ENCODE measurements at regions not wholly inside any gene's neighbourhood (a gene's known extent, or its start where the extent isn't known, plus 50 kb on each side); places are given as distances from the start of the nearest gene placed in this dataset.

- Histone ChIP-seq H2AK9ac (replicated peaks; ENCODE audit: low read depth, low read length, poor library complexity) (no peak overlapping the region), H3K4me1 (ENCODE audit: control insufficient read depth, insufficient read depth, low read length) (no peaks in the 10 kb centered on the region), H4K91ac (ENCODE audit: insufficient read depth, low read depth, low read length) (no peak overlapping the region), H4K20me1 (ENCODE audit: insufficient read depth, low read length) (no peaks in the 10 kb centered on the region), H3K9ac (ENCODE audit: low read depth, low read length) (no peak overlapping the region), H3K27ac (ENCODE audit: insufficient read depth, low read length) (no peak overlapping the region), H2AK5ac (ENCODE audit: low read depth, low read length) (no peak overlapping the region), H3K9me1 (ENCODE audit: insufficient read depth, low read length) (no peaks in the 10 kb centered on the region), H3K4ac (ENCODE audit: low read depth, low read length) (no peak overlapping the region), H3K56ac (ENCODE audit: extremely low read depth, insufficient read depth, low read length) (no peak overlapping the region), H3K79me1 (ENCODE audit: low read depth in 1 of 2, low read length in 2 of 2) (no peaks in the 10 kb centered on the region), H3K4me3 (ENCODE audit: insufficient read depth, low read depth, low read length) (no peak overlapping the region), H4K8ac (ENCODE audit: low read depth in 2 of 2, low read length in 2 of 2) (no peak overlapping the region), H2BK15ac (ENCODE audit: low read depth, low read length) (no peak overlapping the region), H2BK120ac (ENCODE audit: low read depth, low read length) (no peak overlapping the region), H4K5ac (ENCODE audit: low read depth, low read length) (no peak overlapping the region), H2BK5ac (ENCODE audit: low read depth, low read length, poor library complexity, severe bottlenecking) (no peak overlapping the region), H3K23ac (ENCODE audit: low read depth, low read length) (no peak overlapping the region), H3K9me3 (ENCODE audit: control insufficient read depth, insufficient read depth, low read length) (no peaks in the 10 kb centered on the region), H3K14ac (replicated peaks; ENCODE audit: low read depth, low read length) (no peak overlapping the region), H3K18ac (ENCODE audit: low read depth, low read length) (no peak overlapping the region), H2AFZ (replicated peaks; ENCODE audit: low read length, poor library complexity) (no peak overlapping the region), H2BK20ac (ENCODE audit: low read depth, low read length) (no peak overlapping the region), H3K27me3 (ENCODE audit: control insufficient read depth, insufficient read depth, low read length) (no peaks in the 10 kb centered on the region), H3K4me2 (ENCODE audit: low read depth, low read length) (no peak overlapping the region), H3K36me3 (ENCODE audit: control insufficient read depth, insufficient read depth, low read length) (no peaks in the 10 kb centered on the region)
- CTCF ChIA-PET: no interaction called here
- TF ChIP-seq RFX5 (IDR thresholded peaks at IDR 0.05; ENCODE audit: low read depth, low read length) (no peak), RAD21 (IDR thresholded peaks at IDR 0.05; ENCODE audit: low read length) (no peak), MXI1 (IDR thresholded peaks at IDR 0.05; ENCODE audit: borderline replicate concordance, low read depth, low read length) (no peak), SMC3 (IDR thresholded peaks at IDR 0.05; ENCODE audit: low read depth, low read length) (no peak), NFE2L2 (IDR thresholded peaks at IDR 0.05; ENCODE audit: low read depth, low read length) (no peak), MAZ (IDR thresholded peaks at IDR 0.05; ENCODE audit: borderline replicate concordance, low read depth, low read length) (no peak), POLR2A (IDR thresholded peaks at IDR 0.05; ENCODE audit: low read depth, low read length) (no peak), MAFK (IDR thresholded peaks at IDR 0.05; ENCODE audit: low read depth, low read length) (no peak), USF2 (IDR thresholded peaks at IDR 0.05; ENCODE audit: low read depth, low read length) (no peak), CHD1 (IDR thresholded peaks at IDR 0.05; ENCODE audit: low read depth, low read length) (no peak), ELK1 (IDR thresholded peaks at IDR 0.05; ENCODE audit: borderline replicate concordance, low read depth, low read length) (no peak), CEBPB (IDR thresholded peaks at IDR 0.05; ENCODE audit: low read depth, low read length) (no peak), CTCF (conservative IDR thresholded peaks at IDR 0.05; ENCODE audit: low read depth, low read length) (no peak), FOS (IDR thresholded peaks at IDR 0.05; ENCODE audit: low read depth, low read length) (no peak), BHLHE40 (IDR thresholded peaks at IDR 0.05; ENCODE audit: low read depth, low read length) (no peak), RCOR1 (IDR thresholded peaks at IDR 0.05; ENCODE audit: insufficient replicate concordance, low read length) (no peak)
- dilution Hi-C loops (cut with HindIII; ENCODE audit: low sequenced_read_pairs, unreplicated experiment): no loop called here
- intact Hi-C loops (cut with micrococcal nuclease): no loop called here
- no CpG with 5 or more reads among the region's 3 CpGs for WGBS, 2 experiments (ENCODE audit: extremely low coverage in 2 of 2, insufficient read length in 1 of 2)
- ATAC-seq (ENCODE audit: low read depth) (no peak), DNase-seq (no peak)
- in situ Hi-C loops (cut with MboI; ENCODE audit: low sequenced_read_pairs): no loop called here
- no TSS peak for BruUV-seq (replicated peaks)
- POLR2A ChIA-PET (ENCODE audit: unreplicated experiment): no interaction called here
Measured at GRCh38 chrX:98924511-98924910, 1485.6 kb downstream of the PCDH19 start.

Measured in IMR-90 (cell line).